ENCODE measurements at regions not wholly inside any gene's neighbourhood (a gene's known extent, or its start where the extent isn't known, plus 50 kb on each side); places are given as distances from the start of the nearest gene placed in this dataset.
A peak's percentile ranks its signal among the peaks of the same experiment; 100 is the strongest.

DNA sequence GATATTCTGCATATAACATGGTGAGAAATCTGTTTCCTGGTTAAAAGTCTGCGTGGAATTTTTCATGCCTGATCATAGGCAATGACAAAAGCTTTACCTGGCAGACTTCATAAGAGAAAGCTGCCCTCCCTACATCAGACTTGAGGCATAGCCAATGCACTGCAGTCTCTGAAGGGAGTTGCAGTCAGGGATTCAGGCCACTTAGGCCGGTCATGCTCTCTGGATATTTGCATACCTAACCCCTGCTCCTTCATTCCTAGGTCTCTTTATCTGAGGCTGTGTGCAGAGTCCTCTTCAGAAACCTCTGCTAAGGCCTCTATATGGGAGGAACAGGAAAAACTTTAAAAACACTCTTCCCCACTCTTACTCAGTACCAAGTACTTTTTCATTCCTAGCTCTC, 287.4 kb downstream of the PCDH17 start:
- Histone ChIP-seq H4K20me1 (replicated peaks; ENCODE audit: insufficient read depth) (no peaks in the 10 kb centered on the region), H3K27ac (ENCODE audit: low read depth) (no peak overlapping the region), H3F3A (replicated peaks; ENCODE audit: low read depth) (no peaks in the 10 kb centered on the region), H3K79me2 (replicated peaks; ENCODE audit: insufficient read depth) (no peaks in the 10 kb centered on the region), H3K4me3 (no peak overlapping the region), H2AFZ (peak overlapping the region; percentile 64; the same call in 1 of the 2 replicates), H3K4me2 (no peak overlapping the region), H3K27me3 (ENCODE audit: insufficient read depth) (no peaks in the 10 kb centered on the region), H3K9me2 (ENCODE audit: insufficient read depth) (no peaks in the 10 kb centered on the region), H3K4me1 (ENCODE audit: insufficient read depth) (no peaks in the 10 kb centered on the region), H3K36me3 (ENCODE audit: insufficient read depth) (no peaks in the 10 kb centered on the region)
- Mint-ChIP-seq H3K9me3 (no peaks in the 10 kb centered on the region), H3K4me1 (peaks cover 5% of the 10 kb centered on the region; the same call in 2 of the 3 replicates), H3K4me3 (no peak overlapping the region), H3K36me3 (ENCODE audit: low read depth) (no peaks in the 10 kb centered on the region), H3K27me3 (ENCODE audit: insufficient read depth, low read depth, poor library complexity) (no peaks in the 10 kb centered on the region), H3K27ac (no peak overlapping the region)
- ATAC-seq: peak; percentile 72
- TF ChIP-seq, protein P1, sequence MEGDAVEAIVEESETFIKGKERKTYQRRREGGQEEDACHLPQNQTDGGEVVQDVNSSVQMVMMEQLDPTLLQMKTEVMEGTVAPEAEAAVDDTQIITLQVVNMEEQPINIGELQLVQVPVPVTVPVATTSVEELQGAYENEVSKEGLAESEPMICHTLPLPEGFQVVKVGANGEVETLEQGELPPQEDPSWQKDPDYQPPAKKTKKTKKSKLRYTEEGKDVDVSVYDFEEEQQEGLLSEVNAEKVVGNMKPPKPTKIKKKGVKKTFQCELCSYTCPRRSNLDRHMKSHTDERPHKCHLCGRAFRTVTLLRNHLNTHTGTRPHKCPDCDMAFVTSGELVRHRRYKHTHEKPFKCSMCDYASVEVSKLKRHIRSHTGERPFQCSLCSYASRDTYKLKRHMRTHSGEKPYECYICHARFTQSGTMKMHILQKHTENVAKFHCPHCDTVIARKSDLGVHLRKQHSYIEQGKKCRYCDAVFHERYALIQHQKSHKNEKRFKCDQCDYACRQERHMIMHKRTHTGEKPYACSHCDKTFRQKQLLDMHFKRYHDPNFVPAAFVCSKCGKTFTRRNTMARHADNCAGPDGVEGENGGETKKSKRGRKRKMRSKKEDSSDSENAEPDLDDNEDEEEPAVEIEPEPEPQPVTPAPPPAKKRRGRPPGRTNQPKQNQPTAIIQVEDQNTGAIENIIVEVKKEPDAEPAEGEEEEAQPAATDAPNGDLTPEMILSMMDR (conservative IDR thresholded peaks at IDR 0.05; ENCODE audit: low read depth in 2 of 2): no peak
- TF ChIP-seq CREB1 (CRISPR knock-in tag; IDR thresholded peaks at IDR 0.05; ENCODE audit: low read depth) (no peak), POLR2AphosphoS5 (IDR thresholded peaks at IDR 0.05; ENCODE audit: low read depth) (no peak), ZNF331 (CRISPR knock-in tag; IDR thresholded peaks at IDR 0.05; ENCODE audit: low read depth) (no peak), EZH2phosphoT487 (IDR thresholded peaks at IDR 0.05; ENCODE audit: unreplicated experiment) (no peak), JUNB (IDR thresholded peaks at IDR 0.05; ENCODE audit: unreplicated experiment) (no peak), NANOG (IDR thresholded peaks at IDR 0.05; ENCODE audit: borderline replicate concordance) (no peak), ZNF114 (CRISPR knock-in tag; IDR thresholded peaks at IDR 0.05) (no peak), STAT1 (IDR thresholded peaks at IDR 0.05; ENCODE audit: unreplicated experiment) (no peak), EZH2 (IDR thresholded peaks at IDR 0.05; ENCODE audit: low read depth, unreplicated experiment) (no peak)
- TF ChIP-seq, protein P2, sequence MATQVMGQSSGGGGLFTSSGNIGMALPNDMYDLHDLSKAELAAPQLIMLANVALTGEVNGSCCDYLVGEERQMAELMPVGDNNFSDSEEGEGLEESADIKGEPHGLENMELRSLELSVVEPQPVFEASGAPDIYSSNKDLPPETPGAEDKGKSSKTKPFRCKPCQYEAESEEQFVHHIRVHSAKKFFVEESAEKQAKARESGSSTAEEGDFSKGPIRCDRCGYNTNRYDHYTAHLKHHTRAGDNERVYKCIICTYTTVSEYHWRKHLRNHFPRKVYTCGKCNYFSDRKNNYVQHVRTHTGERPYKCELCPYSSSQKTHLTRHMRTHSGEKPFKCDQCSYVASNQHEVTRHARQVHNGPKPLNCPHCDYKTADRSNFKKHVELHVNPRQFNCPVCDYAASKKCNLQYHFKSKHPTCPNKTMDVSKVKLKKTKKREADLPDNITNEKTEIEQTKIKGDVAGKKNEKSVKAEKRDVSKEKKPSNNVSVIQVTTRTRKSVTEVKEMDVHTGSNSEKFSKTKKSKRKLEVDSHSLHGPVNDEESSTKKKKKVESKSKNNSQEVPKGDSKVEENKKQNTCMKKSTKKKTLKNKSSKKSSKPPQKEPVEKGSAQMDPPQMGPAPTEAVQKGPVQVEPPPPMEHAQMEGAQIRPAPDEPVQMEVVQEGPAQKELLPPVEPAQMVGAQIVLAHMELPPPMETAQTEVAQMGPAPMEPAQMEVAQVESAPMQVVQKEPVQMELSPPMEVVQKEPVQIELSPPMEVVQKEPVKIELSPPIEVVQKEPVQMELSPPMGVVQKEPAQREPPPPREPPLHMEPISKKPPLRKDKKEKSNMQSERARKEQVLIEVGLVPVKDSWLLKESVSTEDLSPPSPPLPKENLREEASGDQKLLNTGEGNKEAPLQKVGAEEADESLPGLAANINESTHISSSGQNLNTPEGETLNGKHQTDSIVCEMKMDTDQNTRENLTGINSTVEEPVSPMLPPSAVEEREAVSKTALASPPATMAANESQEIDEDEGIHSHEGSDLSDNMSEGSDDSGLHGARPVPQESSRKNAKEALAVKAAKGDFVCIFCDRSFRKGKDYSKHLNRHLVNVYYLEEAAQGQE (IDR thresholded peaks at IDR 0.05; ENCODE audit: unreplicated experiment): no peak
- TF ChIP-seq, protein P3, sequence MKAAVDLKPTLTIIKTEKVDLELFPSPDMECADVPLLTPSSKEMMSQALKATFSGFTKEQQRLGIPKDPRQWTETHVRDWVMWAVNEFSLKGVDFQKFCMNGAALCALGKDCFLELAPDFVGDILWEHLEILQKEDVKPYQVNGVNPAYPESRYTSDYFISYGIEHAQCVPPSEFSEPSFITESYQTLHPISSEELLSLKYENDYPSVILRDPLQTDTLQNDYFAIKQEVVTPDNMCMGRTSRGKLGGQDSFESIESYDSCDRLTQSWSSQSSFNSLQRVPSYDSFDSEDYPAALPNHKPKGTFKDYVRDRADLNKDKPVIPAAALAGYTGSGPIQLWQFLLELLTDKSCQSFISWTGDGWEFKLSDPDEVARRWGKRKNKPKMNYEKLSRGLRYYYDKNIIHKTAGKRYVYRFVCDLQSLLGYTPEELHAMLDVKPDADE (IDR thresholded peaks at IDR 0.05): no peak
- TF ChIP-seq, protein P4, sequence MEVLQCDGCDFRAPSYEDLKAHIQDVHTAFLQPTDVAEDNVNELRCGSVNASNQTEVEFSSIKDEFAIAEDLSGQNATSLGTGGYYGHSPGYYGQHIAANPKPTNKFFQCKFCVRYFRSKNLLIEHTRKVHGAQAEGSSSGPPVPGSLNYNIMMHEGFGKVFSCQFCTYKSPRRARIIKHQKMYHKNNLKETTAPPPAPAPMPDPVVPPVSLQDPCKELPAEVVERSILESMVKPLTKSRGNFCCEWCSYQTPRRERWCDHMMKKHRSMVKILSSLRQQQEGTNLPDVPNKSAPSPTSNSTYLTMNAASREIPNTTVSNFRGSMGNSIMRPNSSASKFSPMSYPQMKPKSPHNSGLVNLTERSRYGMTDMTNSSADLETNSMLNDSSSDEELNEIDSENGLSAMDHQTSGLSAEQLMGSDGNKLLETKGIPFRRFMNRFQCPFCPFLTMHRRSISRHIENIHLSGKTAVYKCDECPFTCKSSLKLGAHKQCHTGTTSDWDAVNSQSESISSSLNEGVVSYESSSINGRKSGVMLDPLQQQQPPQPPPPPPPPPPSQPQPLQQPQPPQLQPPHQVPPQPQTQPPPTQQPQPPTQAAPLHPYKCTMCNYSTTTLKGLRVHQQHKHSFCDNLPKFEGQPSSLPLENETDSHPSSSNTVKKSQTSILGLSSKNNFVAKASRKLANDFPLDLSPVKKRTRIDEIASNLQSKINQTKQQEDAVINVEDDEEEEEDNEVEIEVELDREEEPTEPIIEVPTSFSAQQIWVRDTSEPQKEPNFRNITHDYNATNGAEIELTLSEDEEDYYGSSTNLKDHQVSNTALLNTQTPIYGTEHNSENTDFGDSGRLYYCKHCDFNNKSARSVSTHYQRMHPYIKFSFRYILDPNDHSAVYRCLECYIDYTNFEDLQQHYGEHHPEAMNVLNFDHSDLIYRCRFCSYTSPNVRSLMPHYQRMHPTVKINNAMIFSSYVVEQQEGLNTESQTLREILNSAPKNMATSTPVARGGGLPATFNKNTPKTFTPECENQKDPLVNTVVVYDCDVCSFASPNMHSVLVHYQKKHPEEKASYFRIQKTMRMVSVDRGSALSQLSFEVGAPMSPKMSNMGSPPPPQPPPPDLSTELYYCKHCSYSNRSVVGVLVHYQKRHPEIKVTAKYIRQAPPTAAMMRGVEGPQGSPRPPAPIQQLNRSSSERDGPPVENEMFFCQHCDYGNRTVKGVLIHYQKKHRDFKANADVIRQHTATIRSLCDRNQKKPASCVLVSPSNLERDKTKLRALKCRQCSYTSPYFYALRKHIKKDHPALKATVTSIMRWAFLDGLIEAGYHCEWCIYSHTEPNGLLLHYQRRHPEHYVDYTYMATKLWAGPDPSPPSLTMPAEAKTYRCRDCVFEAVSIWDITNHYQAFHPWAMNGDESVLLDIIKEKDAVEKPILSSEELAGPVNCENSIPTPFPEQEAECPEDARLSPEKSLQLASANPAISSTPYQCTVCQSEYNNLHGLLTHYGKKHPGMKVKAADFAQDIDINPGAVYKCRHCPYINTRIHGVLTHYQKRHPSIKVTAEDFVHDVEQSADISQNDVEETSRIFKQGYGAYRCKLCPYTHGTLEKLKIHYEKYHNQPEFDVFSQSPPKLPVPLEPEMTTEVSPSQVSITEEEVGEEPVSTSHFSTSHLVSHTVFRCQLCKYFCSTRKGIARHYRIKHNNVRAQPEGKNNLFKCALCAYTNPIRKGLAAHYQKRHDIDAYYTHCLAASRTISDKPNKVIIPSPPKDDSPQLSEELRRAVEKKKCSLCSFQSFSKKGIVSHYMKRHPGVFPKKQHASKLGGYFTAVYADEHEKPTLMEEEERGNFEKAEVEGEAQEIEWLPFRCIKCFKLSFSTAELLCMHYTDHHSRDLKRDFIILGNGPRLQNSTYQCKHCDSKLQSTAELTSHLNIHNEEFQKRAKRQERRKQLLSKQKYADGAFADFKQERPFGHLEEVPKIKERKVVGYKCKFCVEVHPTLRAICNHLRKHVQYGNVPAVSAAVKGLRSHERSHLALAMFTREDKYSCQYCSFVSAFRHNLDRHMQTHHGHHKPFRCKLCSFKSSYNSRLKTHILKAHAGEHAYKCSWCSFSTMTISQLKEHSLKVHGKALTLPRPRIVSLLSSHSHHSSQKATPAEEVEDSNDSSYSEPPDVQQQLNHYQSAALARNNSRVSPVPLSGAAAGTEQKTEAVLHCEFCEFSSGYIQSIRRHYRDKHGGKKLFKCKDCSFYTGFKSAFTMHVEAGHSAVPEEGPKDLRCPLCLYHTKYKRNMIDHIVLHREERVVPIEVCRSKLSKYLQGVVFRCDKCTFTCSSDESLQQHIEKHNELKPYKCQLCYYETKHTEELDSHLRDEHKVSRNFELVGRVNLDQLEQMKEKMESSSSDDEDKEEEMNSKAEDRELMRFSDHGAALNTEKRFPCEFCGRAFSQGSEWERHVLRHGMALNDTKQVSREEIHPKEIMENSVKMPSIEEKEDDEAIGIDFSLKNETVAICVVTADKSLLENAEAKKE (CRISPR knock-in tag; IDR thresholded peaks at IDR 0.05): no peak
- DNase-seq (ENCODE audit: low spot score): peak; percentile 8

All from GM23338 (cell line).